Mesodermal cell (in vitro differentiated cells): ENCODE measurements at regions not wholly inside any gene's neighbourhood (a gene's known extent, or its start where the extent isn't known, plus 50 kb on each side); places are given as distances from the start of the nearest gene placed in this dataset.

ENCODE experiments used
- H3K27ac ChIP-seq: 2 replicates; pipeline ENCODE4 v1.7.0; 2013; ENCODE audit warnings: mild to moderate bottlenecking, low read depth, low read length, moderate library complexity; ENCODE audit not compliant: severe bottlenecking
- H3K36me3 ChIP-seq: 2 replicates; pipeline ENCODE4 v1.7.1; 2013; ENCODE audit warnings: mild to moderate bottlenecking, low read length, moderate library complexity; ENCODE audit not compliant: control insufficient read depth, insufficient read depth
- H3K4me1 ChIP-seq: one replicate; pipeline ENCODE4 v1.7.1; 2013; ENCODE audit warnings: mild to moderate bottlenecking, low read length; ENCODE audit not compliant: insufficient read depth, control insufficient read depth, poor library complexity, severe bottlenecking
- H3K4me3 ChIP-seq: 2 replicates; pipeline ENCODE4 v1.7.0; 2013; ENCODE audit warnings: low read length, control low read depth, mild to moderate bottlenecking; ENCODE audit not compliant: insufficient read depth, poor library complexity, severe bottlenecking; ENCODE audit errors: extremely low read depth
- H3K9me3 ChIP-seq: 2 replicates; pipeline ENCODE4 v1.7.1; 2013; ENCODE audit warnings: mild to moderate bottlenecking, low read length, moderate library complexity; ENCODE audit not compliant: control insufficient read depth
- WGBS, 2 experiments: methylation state at CpG; one replicate each; pipeline ENCODE4 v1.1.5; 2013; ENCODE audit warnings: missing lambda C conversion rate in 2 of 2; ENCODE audit not compliant: insufficient coverage in 2 of 2; 5-methylcytosine and 5-hydroxymethylcytosine counted together

GRCh38 chr20:7741866-7742265 lies 198.4 kb downstream of the HAO1 start:
- no peak overlapping the region for H3K27ac ChIP-seq
- peaks cover 7% of the 10 kb centered on the region for H3K9me3 ChIP-seq
- WGBS, 2 experiments, result 100% methylated on average over 1 of the region's 2 CpGs; no CpG with 5 or more reads in 1 of the 2 experiments
- H3K4me1 ChIP-seq, result no peaks in the 10 kb centered on the region
- no peaks in the 10 kb centered on the region for H3K36me3 ChIP-seq
- no peak overlapping the region for H3K4me3 ChIP-seq

- WGBS, 2 experiments, result 67 to 92% methylated on average over 1 to 2 of the region's 2 CpGs
- Histone ChIP-seq H3K36me3 (no peaks in the 10 kb centered on the region), H3K9me3 (peaks cover 7% of the 10 kb centered on the region), H3K4me3 (no peak overlapping the region), H3K4me1 (no peaks in the 10 kb centered on the region), H3K27ac (no peak overlapping the region)
Measured at GRCh38 chr20:7742479-7742878, 197.8 kb downstream of the HAO1 start.

GRCh38 chr20:7744411-7744810 lies 195.8 kb downstream of the HAO1 start:
- Histone ChIP-seq H3K36me3 (no peaks in the 10 kb centered on the region), H3K4me1 (no peaks in the 10 kb centered on the region), H3K4me3 (no peak overlapping the region), H3K9me3 (peaks cover 7% of the 10 kb centered on the region), H3K27ac (no peak overlapping the region)
- WGBS, 2 experiments, result 80 to 86% methylated on average over 1 of the region's 1 CpG

GRCh38 chr20:7748624-7749023 lies 191.6 kb downstream of the HAO1 start:
- Histone ChIP-seq H3K27ac (no peak overlapping the region), H3K36me3 (no peaks in the 10 kb centered on the region), H3K4me1 (no peaks in the 10 kb centered on the region)

GRCh38 chr20:7754102-7754501 lies 186.2 kb downstream of the HAO1 start:
- no CpG with 5 or more reads among the region's 1 CpG for WGBS, 2 experiments
- no peaks in the 10 kb centered on the region for H3K36me3 ChIP-seq
- no peak overlapping the region for H3K27ac ChIP-seq
- no peaks in the 10 kb centered on the region for H3K9me3 ChIP-seq
- no peak overlapping the region for H3K4me3 ChIP-seq
- H3K4me1 ChIP-seq, result no peaks in the 10 kb centered on the region

More at GRCh38 chr20:7748624-7749023, 191.6 kb downstream of the HAO1 start:
- Histone ChIP-seq H3K9me3 (peaks cover 6% of the 10 kb centered on the region), H3K4me3 (no peak overlapping the region)

- Histone ChIP-seq H3K9me3 (no peaks in the 10 kb centered on the region), H3K4me3 (no peak overlapping the region), H3K36me3 (no peaks in the 10 kb centered on the region), H3K4me1 (peaks cover 12% of the 10 kb centered on the region), H3K27ac (no peak overlapping the region)
- whole genome bisulfite sequencing, 2 experiments, result no CpG with 5 or more reads among the region's 3 CpGs
Measured at GRCh38 chr20:7758406-7758805, 181.9 kb downstream of the HAO1 start.

GRCh38 chr20:7760247-7761031 lies 179.8 kb downstream of the HAO1 start:
- no peak overlapping the region for H3K4me3 ChIP-seq
- H3K36me3 ChIP-seq, result no peaks in the 10 kb centered on the region
- no peaks in the 10 kb centered on the region for H3K9me3 ChIP-seq
- H3K4me1 ChIP-seq, result peaks cover 12% of the 10 kb centered on the region
- WGBS, 2 experiments, result no CpG with 5 or more reads among the region's 1 CpG
- no peak overlapping the region for H3K27ac ChIP-seq

- H3K36me3 ChIP-seq, result no peaks in the 10 kb centered on the region
- H3K4me1 ChIP-seq, result peaks cover 11% of the 10 kb centered on the region
- no peak overlapping the region for H3K27ac ChIP-seq
- no peak overlapping the region for H3K4me3 ChIP-seq
- 80 to 100% methylated on average over 1 of the region's 2 CpGs for WGBS, 2 experiments
- no peaks in the 10 kb centered on the region for H3K9me3 ChIP-seq
Measured at GRCh38 chr20:7765221-7765620, 175.0 kb downstream of the HAO1 start.

- no peak overlapping the region for H3K4me3 ChIP-seq
- no peaks in the 10 kb centered on the region for H3K9me3 ChIP-seq
- H3K4me1 ChIP-seq, result no peaks in the 10 kb centered on the region
- WGBS, 2 experiments, result no CpG with 5 or more reads among the region's 2 CpGs
- H3K27ac ChIP-seq, result no peak overlapping the region
- H3K36me3 ChIP-seq, result no peaks in the 10 kb centered on the region
Measured at GRCh38 chr20:7770046-7770445, 170.2 kb downstream of the HAO1 start.

- WGBS, 2 experiments, result 90 to 100% methylated on average over 2 of the region's 2 CpGs
- H3K9me3 ChIP-seq, result peaks cover under 1% of the 10 kb centered on the region
- no peak overlapping the region for H3K27ac ChIP-seq
- H3K4me3 ChIP-seq, result no peak overlapping the region
- no peaks in the 10 kb centered on the region for H3K4me1 ChIP-seq
- no peaks in the 10 kb centered on the region for H3K36me3 ChIP-seq
Measured at GRCh38 chr20:7770578-7770977, 169.7 kb downstream of the HAO1 start.

- no peaks in the 10 kb centered on the region for H3K4me1 ChIP-seq
- H3K9me3 ChIP-seq, result peaks cover 14% of the 10 kb centered on the region
- no peaks in the 10 kb centered on the region for H3K36me3 ChIP-seq
- H3K27ac ChIP-seq, result no peak overlapping the region
- H3K4me3 ChIP-seq, result no peak overlapping the region
- 100% methylated on average over 1 of the region's 2 CpGs for WGBS, 2 experiments
Measured at GRCh38 chr20:7772371-7772770, 167.9 kb downstream of the HAO1 start.
